GM12878 (cell line): ENCODE measurements at regions not wholly inside any gene's neighbourhood (a gene's known extent, or its start where the extent isn't known, plus 50 kb on each side); places are given as distances from the start of the nearest gene placed in this dataset.

Experiments
- ATAC-seq: fragments of 200-7000 bp; cut with Tn5 transposase; 3 replicates; pipeline ENCODE4 v1.9.1; 2020; ENCODE audit warnings: mild to moderate bottlenecking, moderate library complexity
- BruUV-seq: library from RNA; stranded (reverse); fragments of 400-500 nt; replicated peaks from 2 replicates; lab custom pipeline; 2021; lab: Mats Ljungman, UMichigan
- CTCF ChIA-PET: fragments of 300-600 bp; sonication (Branson Sonifier 250); formaldehyde crosslinking; extraction: SDS; loops from one replicate; lab custom pipeline; 2021; ENCODE audit warnings: inconsistent platforms; lab: Yijun Ruan, JAX
- POLR2A ChIA-PET: fragments of 350-600 bp; formaldehyde crosslinking; extraction: SDS; loops from one replicate; lab custom pipeline; 2021; ENCODE audit warnings: inconsistent platforms; lab: Charles Lee
- RAD21 ChIA-PET: fragments of 300-600 bp; sonication (Branson Sonifier 250); formaldehyde crosslinking; loops from one replicate; lab custom pipeline; 2023; ENCODE audit warnings: antibody characterized with exemption; ENCODE audit not compliant: unreplicated experiment; lab: Charles Lee
- SMC1A ChIA-PET: fragments of 300-600 bp; sonication (Branson Sonifier 250); formaldehyde crosslinking; loops from one replicate; lab custom pipeline; 2023; ENCODE audit not compliant: unreplicated experiment, uncharacterized antibody; lab: Charles Lee
- DNase-seq: peaks from one replicate; pipeline ENCODE4 v3.0.0-alpha.2; 2011; ENCODE audit warnings: low read depth, low spot score
- FAIRE-seq: peaks from 3 replicates; lab custom pipeline; 2011; peaks lifted over from hg19 to GRCh38; lab: Jason Lieb, UNC
- H2AFZ ChIP-seq: 2 replicates; pipeline ENCODE4 v1.6.0; 2011; ENCODE audit warnings: low read depth, low read length, control low read depth; ENCODE audit not compliant: control insufficient read depth
- H3K27ac ChIP-seq: 2 replicates; pipeline ENCODE4 v1.5.1; 2011; ENCODE audit warnings: control low read depth; ENCODE audit not compliant: control insufficient read depth, insufficient read depth
- H3K27me3 ChIP-seq, 2 experiments: replicated peaks in 1 of 2; 2 replicates each; pipeline versions ENCODE4 v1.6.0 to v1.6.1; 2011; ENCODE audit warnings: low read length in 1 of 2; ENCODE audit not compliant: control insufficient read depth in 2 of 2, insufficient read depth in 2 of 2
- H3K36me3 ChIP-seq, 2 experiments: 2 replicates each; pipeline ENCODE4 v1.5.1; 2011; ENCODE audit warnings: low read length in 1 of 2; ENCODE audit not compliant: control insufficient read depth in 2 of 2, insufficient read depth in 2 of 2
- H3K4me1 ChIP-seq: 2 replicates; pipeline ENCODE4 v1.6.1; 2011; ENCODE audit warnings: mild to moderate bottlenecking, low read length, moderate library complexity, mixed read lengths; ENCODE audit not compliant: control insufficient read depth, insufficient read depth
- H3K4me2 ChIP-seq: 2 replicates; pipeline ENCODE4 v1.6.0; 2011; ENCODE audit warnings: control low read depth; ENCODE audit not compliant: control insufficient read depth, insufficient read depth
- H3K4me3 ChIP-seq: fragments of 200-600 bp; sonication (generic); 2 replicates; pipeline ENCODE4 v1.5.1; 2016
- H3K79me2 ChIP-seq: 2 replicates; pipeline ENCODE4 v1.6.0; 2011; ENCODE audit warnings: low read length; ENCODE audit not compliant: control insufficient read depth, insufficient read depth
- H3K9ac ChIP-seq: 2 replicates; pipeline ENCODE4 v1.8.0; 2011; ENCODE audit warnings: low read length, control low read depth, mixed read lengths; ENCODE audit not compliant: control insufficient read depth, insufficient read depth
- H3K9me3 ChIP-seq: replicated peaks from 3 replicates; pipeline ENCODE4 v1.5.1; 2011; ENCODE audit warnings: mild to moderate bottlenecking, low read length; ENCODE audit not compliant: control insufficient read depth, insufficient read depth
- H4K20me1 ChIP-seq: 2 replicates; pipeline ENCODE4 v1.6.0; 2011; ENCODE audit not compliant: control insufficient read depth, insufficient read depth
- BHLHE40 ChIP-seq, 2 experiments: fragments of 450-650 bp in 1 of 2; IDR thresholded peaks; 2 replicates each; pipeline ENCODE4 v1.6.1; 2011 to 2017; ENCODE audit warnings: low read depth in 2 of 2, borderline replicate concordance in 1 of 2, improper control_type of control experiment in 1 of 2, low read length in 1 of 2, mild to moderate bottlenecking in 1 of 2
- BMI1 ChIP-seq: fragments of 450-650 bp; IDR thresholded peaks from 2 replicates; pipeline ENCODE4 v1.6.1; 2016; ENCODE audit warnings: mild to moderate bottlenecking, moderate library complexity, borderline replicate concordance
- CBX5 ChIP-seq: sonication (generic); IDR thresholded peaks from 2 replicates; pipeline ENCODE4 v1.6.1; 2016; ENCODE audit warnings: low read depth, moderate library complexity, mild to moderate bottlenecking, inconsistent platforms
- GATAD2B ChIP-seq: fragments of 450-650 bp; conservative IDR thresholded peaks from 2 replicates; pipeline ENCODE4 v1.6.1; 2017; ENCODE audit warnings: low read depth, mild to moderate bottlenecking, moderate library complexity
- HCFC1 ChIP-seq: fragments of 150-350 bp; IDR thresholded peaks from 2 replicates; pipeline ENCODE4 v1.6.1; 2014; ENCODE audit warnings: low read length
- MTA2 ChIP-seq: fragments of 450-650 bp; IDR thresholded peaks from 2 replicates; pipeline ENCODE4 v1.6.1; 2016; ENCODE audit warnings: low read depth, mild to moderate bottlenecking, moderate library complexity
- NFXL1 ChIP-seq: fragments of 450-650 bp; IDR thresholded peaks from 2 replicates; pipeline ENCODE4 v1.6.1; 2017; ENCODE audit warnings: antibody characterized with exemption, mild to moderate bottlenecking, borderline replicate concordance
- NR2C1 ChIP-seq: fragments of 450-650 bp; IDR thresholded peaks from 2 replicates; pipeline ENCODE4 v1.6.1; 2017; ENCODE audit warnings: antibody characterized with exemption, mild to moderate bottlenecking, moderate library complexity
- RAD51 ChIP-seq: fragments of 450-650 bp; IDR thresholded peaks from 2 replicates; pipeline ENCODE4 v1.6.1; 2016; ENCODE audit warnings: moderate library complexity, mild to moderate bottlenecking, inconsistent platforms
- STAT1 ChIP-seq: fragments of 450-650 bp; conservative IDR thresholded peaks from 2 replicates; pipeline ENCODE4 v1.6.1; 2014; ENCODE audit warnings: antibody characterized with exemption, mild to moderate bottlenecking
- STAT3 ChIP-seq: IDR thresholded peaks from 2 replicates; pipeline ENCODE4 v1.6.1; 2011; ENCODE audit warnings: low read depth, low read length, improper control_type of control experiment
- USF2 ChIP-seq: IDR thresholded peaks from 2 replicates; pipeline ENCODE4 v1.6.1; 2011; ENCODE audit warnings: low read depth, low read length, improper control_type of control experiment, borderline replicate concordance
- YBX1 ChIP-seq: fragments of 450-650 bp; IDR thresholded peaks from 2 replicates; pipeline ENCODE4 v1.6.1; 2016; ENCODE audit warnings: antibody characterized with exemption
- WGBS: methylation state at CpG from one replicate; pipeline ENCODE4 v1.1.6; 2016; ENCODE audit warnings: low lambda C conversion rate; ENCODE audit not compliant: insufficient replicate concordance, insufficient coverage; ENCODE audit errors: missing lambda C conversion rate; 5-methylcytosine and 5-hydroxymethylcytosine counted together
- in situ Hi-C: fragments of 300-500 bp; cut with MboI; formaldehyde crosslinking; loops from 9 replicates; pipeline ENCODE4 v1.14.3; 2018; ENCODE audit warnings: mixed read lengths
- intact Hi-C: fragments of 100-400 bp; cut with micrococcal nuclease; formaldehyde crosslinking; loops from one replicate; pipeline ENCODE4 v1.14.2; 2022; ENCODE audit not compliant: unreplicated experiment
- TF ChIP-seq, protein P1 (sequence below): IDR thresholded peaks from 2 replicates; pipeline ENCODE4 v1.6.1; 2011; ENCODE audit warnings: borderline replicate concordance, low read depth, mild to moderate bottlenecking, moderate library complexity, low read length; ENCODE audit not compliant: insufficient read depth, poor library complexity, severe bottlenecking
- TF ChIP-seq, protein P2 (sequence below): fragments of 450-650 bp; IDR thresholded peaks from 2 replicates; pipeline ENCODE4 v1.6.1; 2017; ENCODE audit warnings: mild to moderate bottlenecking, moderate library complexity
- TF ChIP-seq, protein P3 (sequence below): IDR thresholded peaks from 2 replicates; pipeline ENCODE4 v1.6.1; 2012; ENCODE audit warnings: low read length, inconsistent platforms

DNA sequence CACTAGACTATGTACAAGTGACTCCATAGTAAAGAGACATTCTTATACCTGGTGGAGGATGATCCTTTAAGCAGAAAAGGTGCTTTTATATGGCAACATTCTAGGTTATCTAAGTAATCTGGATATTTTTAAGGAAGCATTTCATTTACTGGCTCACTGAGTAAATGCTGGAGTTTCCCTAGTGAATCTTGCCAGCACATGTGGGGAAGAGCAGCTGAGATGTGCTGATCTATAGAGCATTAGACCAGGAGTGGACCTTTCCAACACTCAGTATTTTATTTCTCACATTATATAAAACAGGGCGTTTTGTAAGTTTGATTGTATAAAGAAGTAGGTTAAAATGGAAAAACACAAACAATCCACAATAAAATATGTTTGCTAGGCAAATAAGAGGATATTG, 478.5 kb downstream of the ATP23 start:
- Histone ChIP-seq H3K9me3 (no peaks in the 10 kb centered on the region), H3K4me3 (no peak overlapping the region), H3K4me1 (peaks cover 14% of the 10 kb centered on the region; the same call in 1 of the 2 replicates), H3K9ac (no peak overlapping the region), H3K27ac (no peak overlapping the region), H3K27me3 (no peaks in the 10 kb centered on the region; a peak in 1 of 4 replicates), H3K4me2 (no peak overlapping the region), H3K79me2 (no peaks in the 10 kb centered on the region), H4K20me1 (no peaks in the 10 kb centered on the region), H3K36me3 (no peaks in the 10 kb centered on the region), H2AFZ (no peak overlapping the region)
- POLR2A ChIA-PET = no interaction called here
- TF ChIP-seq, protein P1, sequence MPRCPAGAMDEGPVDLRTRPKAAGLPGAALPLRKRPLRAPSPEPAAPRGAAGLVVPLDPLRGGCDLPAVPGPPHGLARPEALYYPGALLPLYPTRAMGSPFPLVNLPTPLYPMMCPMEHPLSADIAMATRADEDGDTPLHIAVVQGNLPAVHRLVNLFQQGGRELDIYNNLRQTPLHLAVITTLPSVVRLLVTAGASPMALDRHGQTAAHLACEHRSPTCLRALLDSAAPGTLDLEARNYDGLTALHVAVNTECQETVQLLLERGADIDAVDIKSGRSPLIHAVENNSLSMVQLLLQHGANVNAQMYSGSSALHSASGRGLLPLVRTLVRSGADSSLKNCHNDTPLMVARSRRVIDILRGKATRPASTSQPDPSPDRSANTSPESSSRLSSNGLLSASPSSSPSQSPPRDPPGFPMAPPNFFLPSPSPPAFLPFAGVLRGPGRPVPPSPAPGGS = no peak
- TF ChIP-seq STAT3 (no peak), BMI1 (no peak), HCFC1 (no peak), USF2 (no peak), NFXL1 (no peak), GATAD2B (no peak), MTA2 (no peak), NR2C1 (no peak), YBX1 (no peak), STAT1 (no peak), BHLHE40 (IDR thresholded peaks at IDR 0.05; ENCODE audit: borderline replicate concordance in 1 of 2, low read depth in 2 of 2, low read length in 1 of 2) (no peak), CBX5 (no peak), RAD51 (no peak)
- TF ChIP-seq, protein P2, sequence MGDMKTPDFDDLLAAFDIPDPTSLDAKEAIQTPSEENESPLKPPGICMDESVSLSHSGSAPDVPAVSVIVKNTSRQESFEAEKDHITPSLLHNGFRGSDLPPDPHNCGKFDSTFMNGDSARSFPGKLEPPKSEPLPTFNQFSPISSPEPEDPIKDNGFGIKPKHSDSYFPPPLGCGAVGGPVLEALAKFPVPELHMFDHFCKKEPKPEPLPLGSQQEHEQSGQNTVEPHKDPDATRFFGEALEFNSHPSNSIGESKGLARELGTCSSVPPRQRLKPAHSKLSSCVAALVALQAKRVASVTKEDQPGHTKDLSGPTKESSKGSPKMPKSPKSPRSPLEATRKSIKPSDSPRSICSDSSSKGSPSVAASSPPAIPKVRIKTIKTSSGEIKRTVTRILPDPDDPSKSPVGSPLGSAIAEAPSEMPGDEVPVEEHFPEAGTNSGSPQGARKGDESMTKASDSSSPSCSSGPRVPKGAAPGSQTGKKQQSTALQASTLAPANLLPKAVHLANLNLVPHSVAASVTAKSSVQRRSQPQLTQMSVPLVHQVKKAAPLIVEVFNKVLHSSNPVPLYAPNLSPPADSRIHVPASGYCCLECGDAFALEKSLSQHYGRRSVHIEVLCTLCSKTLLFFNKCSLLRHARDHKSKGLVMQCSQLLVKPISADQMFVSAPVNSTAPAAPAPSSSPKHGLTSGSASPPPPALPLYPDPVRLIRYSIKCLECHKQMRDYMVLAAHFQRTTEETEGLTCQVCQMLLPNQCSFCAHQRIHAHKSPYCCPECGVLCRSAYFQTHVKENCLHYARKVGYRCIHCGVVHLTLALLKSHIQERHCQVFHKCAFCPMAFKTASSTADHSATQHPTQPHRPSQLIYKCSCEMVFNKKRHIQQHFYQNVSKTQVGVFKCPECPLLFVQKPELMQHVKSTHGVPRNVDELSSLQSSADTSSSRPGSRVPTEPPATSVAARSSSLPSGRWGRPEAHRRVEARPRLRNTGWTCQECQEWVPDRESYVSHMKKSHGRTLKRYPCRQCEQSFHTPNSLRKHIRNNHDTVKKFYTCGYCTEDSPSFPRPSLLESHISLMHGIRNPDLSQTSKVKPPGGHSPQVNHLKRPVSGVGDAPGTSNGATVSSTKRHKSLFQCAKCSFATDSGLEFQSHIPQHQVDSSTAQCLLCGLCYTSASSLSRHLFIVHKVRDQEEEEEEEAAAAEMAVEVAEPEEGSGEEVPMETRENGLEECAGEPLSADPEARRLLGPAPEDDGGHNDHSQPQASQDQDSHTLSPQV = no peak
- TF ChIP-seq, protein P3, sequence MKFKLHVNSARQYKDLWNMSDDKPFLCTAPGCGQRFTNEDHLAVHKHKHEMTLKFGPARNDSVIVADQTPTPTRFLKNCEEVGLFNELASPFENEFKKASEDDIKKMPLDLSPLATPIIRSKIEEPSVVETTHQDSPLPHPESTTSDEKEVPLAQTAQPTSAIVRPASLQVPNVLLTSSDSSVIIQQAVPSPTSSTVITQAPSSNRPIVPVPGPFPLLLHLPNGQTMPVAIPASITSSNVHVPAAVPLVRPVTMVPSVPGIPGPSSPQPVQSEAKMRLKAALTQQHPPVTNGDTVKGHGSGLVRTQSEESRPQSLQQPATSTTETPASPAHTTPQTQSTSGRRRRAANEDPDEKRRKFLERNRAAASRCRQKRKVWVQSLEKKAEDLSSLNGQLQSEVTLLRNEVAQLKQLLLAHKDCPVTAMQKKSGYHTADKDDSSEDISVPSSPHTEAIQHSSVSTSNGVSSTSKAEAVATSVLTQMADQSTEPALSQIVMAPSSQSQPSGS = no peak
- CTCF ChIA-PET = no interaction called here
- ATAC-seq (no peak), DNase-seq (no peak), FAIRE-seq (no peak)
- BruUV-seq = no TSS peak
- 0% methylated on average over 1 of the region's 1 CpG for WGBS
- in situ Hi-C loops (no loop called here), intact Hi-C loops (no loop called here)
- SMC1A ChIA-PET = interaction anchor here (1.7 kb wide), 1 partner anchor 24 kb away, joined by 5 read pairs; no protein-coding TSS in a partner anchor
- RAD21 ChIA-PET = no interaction called here
